ENCODE measurements at regions not wholly inside any gene's neighbourhood (a gene's known extent, or its start where the extent isn't known, plus 50 kb on each side); places are given as distances from the start of the nearest gene placed in this dataset.

- TF ChIP-seq ZNF639 (tag by site-specific recombination; IDR thresholded peaks at IDR 0.05) (no peak), ZBTB10 (tag by site-specific recombination; IDR thresholded peaks at IDR 0.05) (no peak), ZFP41 (tag by site-specific recombination; IDR thresholded peaks at IDR 0.05; ENCODE audit: borderline replicate concordance) (no peak), ZNF548 (tag by site-specific recombination; IDR thresholded peaks at IDR 0.05) (no peak), REST (tag by site-specific recombination; IDR thresholded peaks at IDR 0.05) (no peak)
- TF ChIP-seq, protein P1, sequence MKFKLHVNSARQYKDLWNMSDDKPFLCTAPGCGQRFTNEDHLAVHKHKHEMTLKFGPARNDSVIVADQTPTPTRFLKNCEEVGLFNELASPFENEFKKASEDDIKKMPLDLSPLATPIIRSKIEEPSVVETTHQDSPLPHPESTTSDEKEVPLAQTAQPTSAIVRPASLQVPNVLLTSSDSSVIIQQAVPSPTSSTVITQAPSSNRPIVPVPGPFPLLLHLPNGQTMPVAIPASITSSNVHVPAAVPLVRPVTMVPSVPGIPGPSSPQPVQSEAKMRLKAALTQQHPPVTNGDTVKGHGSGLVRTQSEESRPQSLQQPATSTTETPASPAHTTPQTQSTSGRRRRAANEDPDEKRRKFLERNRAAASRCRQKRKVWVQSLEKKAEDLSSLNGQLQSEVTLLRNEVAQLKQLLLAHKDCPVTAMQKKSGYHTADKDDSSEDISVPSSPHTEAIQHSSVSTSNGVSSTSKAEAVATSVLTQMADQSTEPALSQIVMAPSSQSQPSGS (tag by site-specific recombination; IDR thresholded peaks at IDR 0.05; ENCODE audit: low read depth), result no peak
Observed at GRCh38 chr5:104189909-104190308, 627.3 kb upstream of the NUDT12 start (continued).

GRCh38 chr5:104189031-104189430 lies 626.4 kb upstream of the NUDT12 start:
- CTCF ChIA-PET, result no interaction called here
- H3K4me3 ChIP-seq (ENCODE audit: low read depth, low read length), result no peak overlapping the region
- H3K4me1 ChIP-seq (ENCODE audit: control insufficient read depth, insufficient read depth, low read length), result no peaks in the 10 kb centered on the region
- H3K9me3 ChIP-seq (ENCODE audit: control insufficient read depth, insufficient read depth, low read depth, low read length), result no peaks in the 10 kb centered on the region
- POLR2A ChIA-PET, result no interaction called here
- no peak overlapping the region for H3K27ac ChIP-seq (ENCODE audit: extremely low read depth, low read depth, low read length)
- no peaks in the 10 kb centered on the region for H3K36me3 ChIP-seq (ENCODE audit: control insufficient read depth in 2 of 2, insufficient read depth in 1 of 2, low read length in 2 of 2)
- TF ChIP-seq ZFP3 (tag by site-specific recombination; IDR thresholded peaks at IDR 0.05; ENCODE audit: low read depth), result no peak
- no peak for TF ChIP-seq ZNF843 (tag by site-specific recombination; IDR thresholded peaks at IDR 0.05)
- TF ChIP-seq ZNF169 (tag by site-specific recombination; IDR thresholded peaks at IDR 0.05), result no peak
- no peak for TF ChIP-seq ZNF510 (tag by site-specific recombination; IDR thresholded peaks at IDR 0.05; ENCODE audit: insufficient replicate concordance)
- no peak for TF ChIP-seq ZNF785 (tag by site-specific recombination; IDR thresholded peaks at IDR 0.05)
- no peak for TF ChIP-seq ZNF202 (tag by site-specific recombination; IDR thresholded peaks at IDR 0.05; ENCODE audit: borderline replicate concordance)
- no peak for TF ChIP-seq ZNF488 (tag by site-specific recombination; IDR thresholded peaks at IDR 0.05)
- no peak for TF ChIP-seq ZNF280D (tag by site-specific recombination; IDR thresholded peaks at IDR 0.05)
- TF ChIP-seq GLIS2 (tag by site-specific recombination; IDR thresholded peaks at IDR 0.05), result no peak
- TF ChIP-seq, protein P2, sequence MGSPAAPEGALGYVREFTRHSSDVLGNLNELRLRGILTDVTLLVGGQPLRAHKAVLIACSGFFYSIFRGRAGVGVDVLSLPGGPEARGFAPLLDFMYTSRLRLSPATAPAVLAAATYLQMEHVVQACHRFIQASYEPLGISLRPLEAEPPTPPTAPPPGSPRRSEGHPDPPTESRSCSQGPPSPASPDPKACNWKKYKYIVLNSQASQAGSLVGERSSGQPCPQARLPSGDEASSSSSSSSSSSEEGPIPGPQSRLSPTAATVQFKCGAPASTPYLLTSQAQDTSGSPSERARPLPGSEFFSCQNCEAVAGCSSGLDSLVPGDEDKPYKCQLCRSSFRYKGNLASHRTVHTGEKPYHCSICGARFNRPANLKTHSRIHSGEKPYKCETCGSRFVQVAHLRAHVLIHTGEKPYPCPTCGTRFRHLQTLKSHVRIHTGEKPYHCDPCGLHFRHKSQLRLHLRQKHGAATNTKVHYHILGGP (tag by site-specific recombination; IDR thresholded peaks at IDR 0.05), result no peak
- no peak for TF ChIP-seq ZNF548 (tag by site-specific recombination; IDR thresholded peaks at IDR 0.05)
- no peak for TF ChIP-seq ZNF223 (tag by site-specific recombination; IDR thresholded peaks at IDR 0.05)
- TF ChIP-seq, protein P3, sequence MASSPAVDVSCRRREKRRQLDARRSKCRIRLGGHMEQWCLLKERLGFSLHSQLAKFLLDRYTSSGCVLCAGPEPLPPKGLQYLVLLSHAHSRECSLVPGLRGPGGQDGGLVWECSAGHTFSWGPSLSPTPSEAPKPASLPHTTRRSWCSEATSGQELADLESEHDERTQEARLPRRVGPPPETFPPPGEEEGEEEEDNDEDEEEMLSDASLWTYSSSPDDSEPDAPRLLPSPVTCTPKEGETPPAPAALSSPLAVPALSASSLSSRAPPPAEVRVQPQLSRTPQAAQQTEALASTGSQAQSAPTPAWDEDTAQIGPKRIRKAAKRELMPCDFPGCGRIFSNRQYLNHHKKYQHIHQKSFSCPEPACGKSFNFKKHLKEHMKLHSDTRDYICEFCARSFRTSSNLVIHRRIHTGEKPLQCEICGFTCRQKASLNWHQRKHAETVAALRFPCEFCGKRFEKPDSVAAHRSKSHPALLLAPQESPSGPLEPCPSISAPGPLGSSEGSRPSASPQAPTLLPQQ (tag by site-specific recombination; IDR thresholded peaks at IDR 0.05), result no peak
- no peak for TF ChIP-seq ZNF10 (tag by site-specific recombination; IDR thresholded peaks at IDR 0.05)
- TF ChIP-seq ZNF654 (tag by site-specific recombination; IDR thresholded peaks at IDR 0.05; ENCODE audit: low read depth), result no peak

Data from HEK293 (cell line).